ENCODE measurements at regions not wholly inside any gene's neighbourhood (a gene's known extent, or its start where the extent isn't known, plus 50 kb on each side); places are given as distances from the start of the nearest gene placed in this dataset.

DNA sequence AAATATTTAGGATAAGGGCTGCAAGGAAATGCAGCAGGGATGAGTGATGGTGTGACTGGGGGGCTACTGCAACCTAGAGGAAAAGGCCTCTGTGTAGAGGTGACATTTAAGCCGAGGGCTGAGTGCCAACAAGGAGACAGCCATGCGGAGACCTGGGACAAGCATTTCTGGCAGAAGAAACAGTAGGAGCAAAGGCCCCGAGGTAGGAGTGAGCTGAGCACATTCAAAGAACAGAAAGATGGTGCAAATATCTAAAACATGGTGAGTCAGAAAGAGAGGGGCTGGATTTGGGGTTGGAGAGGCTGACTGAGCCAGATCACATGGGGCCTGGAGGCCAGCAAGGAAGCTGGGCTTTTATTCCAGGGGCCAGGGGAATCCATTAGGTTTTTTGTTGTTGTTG lies 55.1 kb upstream of the INCENP start:
- no peak for TF ChIP-seq EZH2 (IDR thresholded peaks at IDR 0.05; ENCODE audit: borderline replicate concordance, low read depth, low read length, poor library complexity, severe bottlenecking)
- TF ChIP-seq, protein P1, sequence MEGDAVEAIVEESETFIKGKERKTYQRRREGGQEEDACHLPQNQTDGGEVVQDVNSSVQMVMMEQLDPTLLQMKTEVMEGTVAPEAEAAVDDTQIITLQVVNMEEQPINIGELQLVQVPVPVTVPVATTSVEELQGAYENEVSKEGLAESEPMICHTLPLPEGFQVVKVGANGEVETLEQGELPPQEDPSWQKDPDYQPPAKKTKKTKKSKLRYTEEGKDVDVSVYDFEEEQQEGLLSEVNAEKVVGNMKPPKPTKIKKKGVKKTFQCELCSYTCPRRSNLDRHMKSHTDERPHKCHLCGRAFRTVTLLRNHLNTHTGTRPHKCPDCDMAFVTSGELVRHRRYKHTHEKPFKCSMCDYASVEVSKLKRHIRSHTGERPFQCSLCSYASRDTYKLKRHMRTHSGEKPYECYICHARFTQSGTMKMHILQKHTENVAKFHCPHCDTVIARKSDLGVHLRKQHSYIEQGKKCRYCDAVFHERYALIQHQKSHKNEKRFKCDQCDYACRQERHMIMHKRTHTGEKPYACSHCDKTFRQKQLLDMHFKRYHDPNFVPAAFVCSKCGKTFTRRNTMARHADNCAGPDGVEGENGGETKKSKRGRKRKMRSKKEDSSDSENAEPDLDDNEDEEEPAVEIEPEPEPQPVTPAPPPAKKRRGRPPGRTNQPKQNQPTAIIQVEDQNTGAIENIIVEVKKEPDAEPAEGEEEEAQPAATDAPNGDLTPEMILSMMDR (conservative IDR thresholded peaks at IDR 0.05; ENCODE audit: low read depth, low read length) = no peak

Data from A673 (cell line).